GM19035 (cell line): ENCODE measurements at regions not wholly inside any gene's neighbourhood (a gene's known extent, or its start where the extent isn't known, plus 50 kb on each side); places are given as distances from the start of the nearest gene placed in this dataset.
A peak's percentile ranks its signal among the peaks of the same experiment; 100 is the strongest.

Experiments
- ATAC-seq: cut with Tn5 transposase; IDR thresholded peaks from one replicate; pipeline ENCODE4 v1.9.1; 2021; ENCODE audit not compliant: unreplicated experiment

DNA sequence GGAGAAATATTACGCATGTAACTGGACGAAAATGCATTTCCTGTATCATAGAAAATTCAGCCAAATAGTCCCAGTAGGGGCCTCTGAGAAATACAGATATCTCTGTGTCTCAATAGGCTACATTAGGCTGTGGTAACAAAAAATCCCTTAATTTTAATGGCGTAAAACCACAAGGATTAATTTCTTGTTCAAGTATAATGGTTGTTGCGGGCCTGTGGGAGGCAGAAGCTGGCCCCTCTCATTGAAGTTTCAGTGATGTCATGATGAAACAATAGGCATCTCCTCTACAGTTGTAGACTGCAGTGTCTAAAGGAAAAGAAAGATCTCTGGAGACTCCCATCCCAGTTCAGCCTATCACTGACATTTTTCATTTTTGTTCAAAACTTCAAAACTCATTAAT, 1625.6 kb upstream of the C9orf72 start:
- ATAC-seq: no peak

DNA sequence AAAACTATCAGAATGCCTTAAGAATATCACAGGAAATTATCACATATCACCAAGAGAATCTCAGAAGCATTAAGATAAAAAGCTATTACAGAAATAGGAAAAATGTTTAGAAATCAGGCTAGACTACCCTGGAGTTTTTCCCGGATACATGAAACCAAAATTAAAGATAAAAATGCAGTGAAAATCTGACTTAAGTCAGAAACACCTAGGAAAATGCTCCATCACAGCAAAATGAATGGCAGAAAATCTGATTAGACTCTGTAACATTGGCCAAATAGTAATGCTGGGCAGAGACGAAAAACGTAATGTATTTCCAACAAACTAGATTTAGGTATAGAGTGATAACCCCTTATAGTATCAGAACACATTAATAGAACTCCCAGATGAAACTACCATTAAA, 1626.7 kb upstream of the C9orf72 start:
- ATAC-seq: no peak

DNA sequence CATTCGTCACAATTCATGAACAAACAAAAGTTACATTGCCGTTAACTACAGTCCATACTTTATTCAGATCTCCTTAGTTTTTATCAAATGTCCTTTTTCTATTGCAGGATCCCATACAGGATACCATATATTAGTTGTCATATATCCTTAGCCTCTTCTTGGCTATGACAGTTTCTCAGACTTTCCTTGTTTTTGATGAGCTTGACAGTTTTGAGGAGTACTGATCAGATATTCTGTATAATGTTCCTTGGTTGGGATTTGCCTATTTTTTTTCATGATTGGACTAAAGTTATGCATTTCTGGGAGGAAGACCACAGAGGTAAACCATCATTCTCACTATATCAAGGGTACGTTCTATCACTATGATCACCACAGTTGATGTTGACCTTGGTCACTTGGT, 1627.4 kb upstream of the C9orf72 start:
- no peak for ATAC-seq

DNA sequence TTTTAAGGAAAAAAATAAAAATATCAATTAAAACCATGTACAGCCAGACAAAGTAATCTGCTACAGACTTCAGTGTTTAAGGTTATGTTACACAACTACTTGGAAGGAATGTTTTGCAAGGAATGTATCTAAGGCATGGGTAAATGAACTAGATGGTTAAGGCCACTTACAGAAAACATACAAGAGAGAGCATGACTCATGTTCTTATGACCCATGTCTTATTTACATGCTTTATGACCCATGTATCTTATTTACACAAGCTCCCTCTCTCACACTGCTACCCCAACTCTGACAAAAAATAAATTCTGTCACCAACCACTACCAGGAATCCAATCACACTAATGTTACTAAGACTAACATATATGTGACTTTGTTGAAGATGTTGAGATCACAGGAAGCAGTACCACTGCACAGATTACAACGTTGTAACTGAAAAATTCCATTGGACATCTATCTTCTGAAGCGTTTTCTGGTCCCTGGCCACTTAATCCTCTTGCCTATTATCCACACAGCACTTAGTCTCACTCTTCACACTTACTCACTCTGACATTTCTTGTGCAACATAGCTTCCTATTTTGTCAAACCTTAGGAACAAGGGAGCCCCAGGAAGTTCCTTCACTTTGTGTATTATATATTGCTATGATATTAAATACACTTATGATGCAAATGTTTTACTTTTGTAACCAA, 1630.1 kb upstream of the C9orf72 start:
- no peak for ATAC-seq

DNA sequence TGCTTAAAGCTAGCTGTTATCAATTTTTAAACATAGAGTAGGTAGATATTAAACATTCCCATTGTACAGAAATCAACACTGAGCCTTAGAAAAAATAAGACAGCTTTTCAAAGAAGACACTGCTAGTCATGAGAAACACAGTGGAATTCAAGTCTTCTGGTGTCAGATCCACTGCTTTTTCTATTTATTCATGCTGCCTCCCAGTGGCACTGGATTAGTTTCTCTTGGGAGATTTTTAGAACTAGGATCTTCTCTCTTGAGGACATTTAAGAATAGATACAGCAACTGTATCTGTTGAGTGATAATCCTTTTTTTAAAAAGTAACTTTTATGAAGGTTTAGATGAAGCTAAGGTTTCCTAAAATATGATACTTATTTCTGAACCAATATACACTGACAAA, 1635.4 kb upstream of the C9orf72 start:
- no peak for ATAC-seq

DNA sequence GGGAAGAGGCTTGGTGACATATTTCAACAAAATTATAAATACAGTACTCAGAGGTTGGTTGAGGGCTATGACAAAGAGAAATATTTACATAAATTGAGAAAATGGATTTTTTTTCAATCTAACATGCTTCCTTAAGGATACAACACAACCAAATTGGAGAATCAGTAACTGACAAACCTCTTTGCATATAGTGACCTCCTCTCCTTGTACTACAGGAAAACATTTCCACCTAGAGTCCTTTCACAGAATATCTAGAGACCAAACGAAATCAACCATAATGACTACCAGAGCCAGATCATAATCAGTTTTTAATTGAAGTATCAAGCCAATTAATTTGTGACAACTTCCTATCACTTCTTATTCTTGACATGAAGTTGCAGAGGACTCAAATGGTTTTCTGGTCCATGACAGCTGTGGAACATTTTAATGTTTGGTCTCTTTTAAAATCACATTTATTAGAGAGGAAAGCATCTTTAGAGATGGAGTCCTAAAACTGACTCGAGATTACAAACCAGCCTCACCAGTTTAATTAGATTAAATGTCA, 1636.5 kb upstream of the C9orf72 start:
- ATAC-seq: no peak

DNA sequence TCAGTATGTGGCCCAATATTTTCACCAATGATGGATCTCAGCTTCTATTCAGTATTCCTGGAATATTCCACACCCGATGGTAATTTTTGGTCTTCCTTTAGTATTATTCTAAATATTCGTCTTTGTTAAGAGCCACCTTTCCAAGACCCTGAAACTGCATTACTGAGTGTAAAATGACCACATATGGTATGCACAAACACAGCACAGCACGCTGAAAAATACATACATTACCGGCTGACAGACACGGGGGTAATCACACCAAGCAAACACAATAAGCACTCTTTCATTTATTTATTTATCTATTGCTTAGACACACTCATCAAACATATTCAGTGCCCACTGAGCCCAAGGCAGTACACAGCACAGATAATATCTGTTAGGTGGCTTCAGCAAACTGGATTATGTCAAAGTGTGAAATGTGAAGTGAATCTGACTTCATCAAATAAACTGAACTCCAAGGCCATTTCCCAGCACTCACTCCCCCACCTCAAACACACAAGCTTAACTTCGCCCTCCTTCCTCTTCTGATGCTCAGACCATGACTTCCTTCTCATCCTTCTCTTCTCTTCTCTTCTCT, 1637.8 kb upstream of the C9orf72 start:
- no peak for ATAC-seq

DNA sequence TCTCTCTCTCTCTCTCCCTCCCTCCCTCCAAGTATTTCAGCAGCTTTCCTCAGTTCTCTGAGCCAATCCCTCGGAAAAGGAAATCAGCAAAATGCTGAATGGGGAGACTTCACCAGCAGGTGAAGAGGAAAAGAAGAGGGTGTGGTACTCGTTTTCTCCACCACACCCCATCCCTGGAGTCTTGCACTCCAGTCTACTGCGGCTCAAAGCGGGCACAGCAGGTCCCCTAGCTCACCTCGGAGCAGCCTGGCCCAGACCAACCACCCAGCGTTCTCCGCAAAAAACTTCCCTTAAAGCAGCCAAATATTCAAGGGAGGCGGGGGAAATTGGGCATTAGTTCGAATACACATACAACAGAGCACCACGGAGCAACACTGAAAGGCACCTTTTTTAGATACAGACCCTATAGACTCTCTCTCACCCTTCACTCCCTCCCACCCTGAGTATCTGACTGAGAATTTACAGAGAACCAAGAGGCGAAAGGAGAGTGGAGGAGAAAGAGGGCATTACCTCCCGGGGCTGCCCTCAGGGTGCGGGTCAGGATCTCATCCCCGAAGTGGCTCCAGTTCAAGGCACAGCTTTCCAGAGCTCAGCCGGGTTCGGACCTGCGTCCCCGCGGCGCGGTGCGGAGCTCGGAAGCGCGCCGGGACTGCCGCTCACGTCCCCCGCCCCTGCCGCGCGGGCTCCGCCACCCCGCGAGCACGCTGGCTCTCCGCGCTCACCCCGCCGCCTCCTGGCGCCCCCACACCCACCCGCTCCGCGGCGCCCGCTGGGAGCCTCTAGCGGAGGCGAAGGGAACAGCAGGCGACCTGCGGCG, 1638.5 kb upstream of the C9orf72 start:
- peak; percentile 86 for ATAC-seq

DNA sequence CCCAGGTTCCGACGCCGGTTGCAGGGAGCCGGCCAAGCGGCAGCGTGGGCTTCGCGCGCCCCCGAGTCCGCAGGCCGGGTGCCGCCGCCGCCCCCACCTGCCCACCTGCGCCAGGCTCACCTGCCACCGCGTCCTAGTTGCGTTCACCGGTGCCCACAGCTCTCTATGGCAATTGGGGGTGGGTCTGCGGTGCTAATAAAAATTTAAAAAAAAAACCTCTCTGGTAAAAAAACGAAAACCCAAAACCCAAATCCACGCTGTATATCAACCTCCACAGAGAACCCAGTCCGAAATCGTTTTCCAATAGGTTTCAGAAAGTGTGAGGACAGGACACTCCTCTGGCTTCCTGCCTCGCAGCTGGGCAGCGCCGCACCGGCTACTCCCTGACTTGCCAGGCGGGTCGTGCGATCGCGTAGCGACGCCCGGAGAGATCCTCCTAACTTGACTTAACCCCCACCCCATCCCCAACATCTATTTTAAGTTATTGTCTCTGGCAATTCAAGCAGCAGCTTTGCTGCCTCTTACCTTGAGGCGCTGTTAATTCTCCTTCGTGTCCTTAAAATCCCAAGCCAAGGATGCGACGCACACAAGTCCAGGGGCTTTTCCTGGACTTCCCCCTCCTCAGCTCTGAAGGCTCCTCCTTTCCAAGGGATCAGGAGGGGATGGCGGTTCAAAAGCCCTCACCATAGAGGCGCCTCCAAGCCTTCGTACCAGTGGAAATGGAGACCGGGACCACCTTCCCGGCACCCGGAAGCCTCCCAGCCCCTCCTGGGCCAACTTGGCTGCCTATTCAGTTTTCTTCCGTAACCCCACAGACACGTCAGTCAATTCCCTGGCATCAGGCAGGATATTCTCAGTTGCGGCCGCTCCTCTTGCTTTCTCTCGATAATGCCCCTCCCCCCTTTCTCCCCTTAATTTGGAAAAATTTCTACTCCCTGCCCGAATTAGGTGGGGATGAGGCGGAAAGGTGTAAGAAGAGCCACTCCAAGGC, 1639.4 kb upstream of the C9orf72 start:
- peak; percentile 12 for ATAC-seq

DNA sequence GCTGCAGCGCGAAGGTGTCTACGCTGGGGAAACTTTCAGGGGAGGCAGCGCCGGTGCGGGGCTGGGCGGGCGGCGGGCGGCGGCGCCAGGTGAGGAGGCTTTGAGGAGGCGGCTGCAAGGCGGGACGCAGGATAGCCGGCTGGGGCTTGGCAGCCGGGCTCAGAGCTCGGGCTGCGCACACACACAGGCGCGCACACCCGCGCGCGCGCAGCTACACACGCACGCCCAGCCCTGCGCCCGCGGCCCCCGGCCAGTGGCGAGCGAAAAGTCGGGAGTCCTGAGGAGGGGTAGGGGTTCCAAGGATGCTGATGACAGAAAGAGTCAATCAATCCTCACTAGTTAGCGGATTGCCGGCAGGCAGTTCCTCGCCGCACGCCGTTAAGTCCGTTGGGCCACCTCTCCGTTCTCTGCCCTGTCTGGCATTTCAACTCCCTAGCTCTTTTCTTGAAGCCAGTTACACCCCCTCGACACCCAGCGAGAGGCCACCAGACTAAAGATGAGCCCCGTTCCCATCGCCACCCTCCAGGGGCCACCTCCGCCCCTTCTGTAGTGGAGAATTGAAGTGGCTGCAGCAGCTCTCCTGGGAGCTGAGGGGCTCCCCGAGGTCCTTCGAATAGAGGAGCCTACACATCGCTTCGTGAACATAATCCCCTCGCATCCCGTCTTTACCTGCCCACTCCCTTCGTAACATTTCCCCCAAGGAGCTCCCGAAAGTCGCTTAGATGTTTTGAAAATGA, 1640.3 kb upstream of the C9orf72 start, which contains the start of gene LINGO2:
Gene LINGO2 (minus strand): TSS at position 185 of the 737 bp plus-strand sequence.
- ATAC-seq: no peak

DNA sequence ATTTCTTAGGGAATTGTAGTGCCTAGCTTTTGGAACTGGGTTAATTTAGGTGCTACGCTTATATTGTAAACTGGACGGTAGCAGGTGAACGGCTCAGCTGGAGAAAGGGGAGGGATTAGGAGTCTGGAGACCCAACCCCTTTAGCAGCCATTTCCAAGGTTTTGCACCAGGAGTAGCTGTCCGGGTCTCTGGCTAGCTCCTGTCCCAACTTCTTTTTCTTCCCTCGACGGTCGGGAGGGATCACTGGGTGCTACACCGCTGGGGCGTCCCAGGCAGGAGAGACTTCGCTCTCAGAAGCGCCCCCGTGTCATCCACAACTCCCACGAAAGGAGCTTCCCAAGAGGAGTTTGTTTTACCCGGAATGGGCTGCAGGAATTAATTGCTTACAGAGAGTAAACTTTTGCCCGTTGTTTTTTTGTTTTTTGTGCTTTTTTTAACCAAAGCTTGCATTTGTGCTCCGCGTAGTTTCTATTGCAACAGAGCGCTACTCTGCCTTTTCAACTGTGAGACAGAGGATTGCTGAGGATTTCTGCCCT, 1640.9 kb upstream of the C9orf72 start:
- ATAC-seq: no peak

DNA sequence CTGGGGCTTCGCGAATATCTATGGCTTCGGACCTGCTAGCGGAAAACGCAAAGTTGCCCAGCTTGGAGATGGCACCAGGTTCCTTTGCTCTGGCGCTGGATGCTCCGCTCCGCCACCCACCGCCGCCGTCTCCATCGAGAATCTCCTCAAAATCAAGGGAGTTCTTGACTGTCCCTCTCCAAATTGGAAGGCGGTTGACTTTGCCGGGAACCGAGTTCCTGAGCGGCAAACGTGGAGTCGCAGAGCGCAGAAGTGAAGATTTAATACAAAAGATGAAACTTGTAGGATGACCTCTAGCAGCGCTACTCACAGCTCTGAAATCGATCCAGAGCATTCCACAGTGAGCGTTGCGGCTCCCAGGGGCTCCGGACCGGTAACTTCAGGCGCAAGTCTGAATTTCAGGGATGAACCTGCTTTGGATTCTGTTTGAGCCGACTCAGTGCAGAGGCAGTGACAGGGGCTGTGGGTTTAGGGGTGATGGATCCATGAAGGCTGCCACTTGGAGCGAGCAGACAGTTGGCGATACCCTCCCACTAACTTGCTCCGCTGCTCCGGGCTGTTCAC, 1641.5 kb upstream of the C9orf72 start:
- no peak for ATAC-seq

DNA sequence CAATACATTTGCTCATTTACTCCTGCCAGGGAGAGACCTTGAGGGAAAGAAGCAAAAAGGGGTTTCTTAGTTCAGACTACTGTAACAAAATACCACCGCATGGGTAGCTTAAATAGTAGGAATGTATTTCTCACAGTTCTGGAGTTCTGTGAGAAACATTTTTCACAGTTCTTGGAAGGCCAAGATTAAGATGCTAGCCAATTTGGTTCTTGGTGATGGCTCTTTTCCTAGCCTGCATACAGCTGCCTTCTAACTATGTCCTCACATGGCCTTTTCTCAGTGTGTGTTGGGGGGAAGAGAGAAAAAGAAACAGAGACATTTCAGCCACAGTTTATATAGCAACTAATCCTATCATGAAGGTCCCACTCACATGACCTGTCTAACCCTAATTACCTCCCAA, 1644.7 kb upstream of the C9orf72 start:
- ATAC-seq: no peak

DNA sequence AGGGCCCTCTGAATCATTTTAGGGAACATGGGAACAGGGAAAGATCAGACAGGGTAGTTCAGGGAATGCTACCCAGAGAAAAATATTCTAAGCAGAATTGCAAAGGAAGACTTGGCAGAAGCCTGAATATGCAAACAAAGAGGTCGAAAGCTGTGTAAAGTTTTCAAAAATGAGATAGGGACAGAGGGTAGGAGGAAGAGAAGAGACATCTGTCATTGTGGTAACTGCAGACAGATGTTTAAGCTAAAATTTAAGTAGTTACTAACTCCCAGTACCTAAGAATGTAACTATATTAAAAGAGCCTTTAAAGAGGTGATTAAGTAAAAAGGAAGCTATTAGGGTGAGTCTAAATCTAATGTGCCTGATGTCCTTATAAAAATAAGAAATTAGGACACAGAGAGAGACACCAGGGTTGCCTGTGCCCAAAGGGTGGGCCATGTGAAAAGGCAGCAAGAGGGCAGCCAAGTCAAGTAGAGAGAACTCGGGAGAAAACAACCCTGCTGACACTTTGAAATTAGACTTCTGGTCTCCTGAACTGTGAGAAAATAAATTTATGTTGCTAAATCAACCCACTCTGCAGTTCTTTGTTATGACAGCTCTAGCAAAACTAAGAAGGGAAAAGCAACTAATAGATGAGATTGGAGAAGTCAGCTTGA, 1647.4 kb upstream of the C9orf72 start:
- no peak for ATAC-seq

DNA sequence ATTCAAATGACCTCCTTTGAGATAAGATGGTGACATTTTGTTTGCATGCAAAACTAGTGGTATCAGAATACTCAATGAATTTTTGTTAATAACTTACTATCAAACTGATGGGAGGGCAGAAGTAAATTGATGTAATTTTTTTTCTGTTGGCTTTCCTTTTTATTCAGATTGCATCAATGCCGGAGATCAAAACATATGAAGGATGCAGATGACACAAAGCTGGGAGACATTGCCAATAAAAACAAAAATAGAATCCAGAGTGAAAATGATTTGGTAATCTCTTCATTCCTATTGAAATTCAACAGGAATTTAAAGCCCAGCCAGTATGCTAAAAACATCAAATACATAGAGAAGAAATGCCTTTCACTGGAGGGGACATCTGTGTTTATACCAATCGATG, 1655.3 kb upstream of the C9orf72 start:
- ATAC-seq: no peak

DNA sequence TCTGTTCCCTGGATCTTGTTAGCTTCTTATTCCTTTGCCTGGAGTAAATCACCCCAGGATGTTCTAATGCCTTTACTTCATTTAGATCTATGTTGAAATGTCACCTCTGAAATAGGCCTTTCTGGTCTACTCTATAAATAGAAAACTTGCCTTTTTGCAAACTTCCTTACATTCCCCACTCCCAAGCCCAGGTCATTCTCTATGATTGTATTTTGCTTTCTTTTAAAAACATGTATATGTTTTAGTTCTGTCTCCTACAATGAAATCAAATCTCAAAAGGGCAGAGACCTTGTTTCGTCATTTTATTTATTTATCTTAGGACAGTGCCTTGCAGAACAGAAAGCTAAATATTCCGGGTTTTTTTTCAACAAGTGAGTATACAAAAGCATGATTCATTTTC, 1657.7 kb upstream of the C9orf72 start:
- no peak for ATAC-seq

DNA sequence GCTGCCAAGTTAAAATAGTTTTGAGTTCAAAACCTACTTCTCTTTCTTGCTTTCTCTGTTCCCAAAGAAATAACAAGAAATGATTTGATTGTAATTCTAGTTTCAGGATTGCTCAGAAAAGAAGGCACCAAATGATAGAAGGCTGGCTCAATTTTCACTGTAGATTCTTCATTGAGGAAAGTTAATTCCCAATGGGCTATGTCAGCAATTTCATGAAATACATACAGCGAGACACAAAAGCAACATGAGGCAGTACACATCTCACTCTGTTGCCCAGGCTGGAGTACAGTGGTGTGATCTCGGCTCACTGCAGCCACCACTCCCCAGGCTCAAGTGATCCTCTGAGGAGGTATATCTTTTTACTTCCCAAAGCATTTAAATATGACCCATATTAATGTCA, 1659.9 kb upstream of the C9orf72 start:
- ATAC-seq: no peak

DNA sequence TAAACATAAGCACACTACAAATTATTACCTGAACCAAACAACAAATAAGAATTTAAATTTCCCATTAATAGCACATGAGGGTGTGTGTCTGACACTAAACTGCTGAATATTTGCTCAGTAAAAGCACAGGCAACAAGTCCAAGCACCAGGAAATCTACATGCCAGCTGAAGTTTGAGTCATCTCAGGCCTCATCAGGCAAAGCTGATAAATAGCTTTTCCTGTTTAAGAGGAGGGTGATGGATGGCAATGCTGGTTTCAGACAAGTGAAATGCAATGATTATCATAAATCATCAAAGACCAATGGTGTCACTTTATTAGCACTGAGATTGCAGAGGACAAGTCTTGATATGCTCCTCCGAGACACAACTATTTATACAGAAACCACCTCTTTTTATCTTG, 1668.0 kb upstream of the C9orf72 start:
- no peak for ATAC-seq

DNA sequence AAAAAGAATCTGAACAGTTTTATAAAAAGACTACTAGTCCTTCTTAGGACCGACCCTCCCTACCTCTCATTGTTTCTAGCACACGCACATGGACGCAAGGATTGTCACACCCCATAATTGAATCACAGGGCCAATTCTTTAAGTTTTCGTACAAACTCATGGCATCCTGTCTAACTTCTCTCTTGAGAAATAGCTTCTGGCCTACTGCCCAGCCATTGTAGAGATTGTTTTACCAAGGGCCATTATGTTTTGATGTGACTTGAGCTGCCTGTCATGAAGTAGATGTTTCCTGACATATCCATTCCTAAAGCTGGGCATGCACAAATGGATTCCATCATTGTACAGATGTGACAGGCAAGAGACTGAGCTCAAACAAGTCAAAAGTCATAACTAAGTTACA, 1672.1 kb upstream of the C9orf72 start:
- ATAC-seq: no peak
